CD4-positive, alpha-beta memory T cell (primary cell): ENCODE measurements at regions not wholly inside any gene's neighbourhood (a gene's known extent, or its start where the extent isn't known, plus 50 kb on each side); places are given as distances from the start of the nearest gene placed in this dataset.

Source experiments
- CTCF ChIA-PET: fragments of 350-600 bp; sonication (Branson Sonifier 250); formaldehyde crosslinking; loops from one replicate; lab custom pipeline; 2021; ENCODE audit warnings: inconsistent platforms; ENCODE audit not compliant: partially characterized antibody; lab: Charles Lee
- POLR2A ChIA-PET: fragments of 350-600 bp; sonication (Branson Sonifier 250); formaldehyde crosslinking; loops from one replicate; lab custom pipeline; 2021; ENCODE audit not compliant: partially characterized antibody; lab: Charles Lee
- DNase-seq, 5 donors: peaks; one replicate each; pipeline versions ENCODE4 v3.0.0 to v3.0.0-alpha.2; 2020 to 2022; ENCODE audit warnings: mixed read lengths in 1 of 5
- H3K27ac ChIP-seq: one replicate; pipeline ENCODE4 v1.7.0; 2013; ENCODE audit warnings: low read depth, low read length
- H3K27me3 ChIP-seq: 2 replicates; pipeline ENCODE4 v1.7.0; 2013; ENCODE audit warnings: mild to moderate bottlenecking, low read length, moderate library complexity; ENCODE audit not compliant: insufficient read depth
- H3K36me3 ChIP-seq: 2 replicates; pipeline ENCODE4 v1.7.0; 2013; ENCODE audit warnings: mild to moderate bottlenecking, low read length, moderate library complexity; ENCODE audit not compliant: insufficient read depth
- H3K4me1 ChIP-seq: 2 replicates; pipeline ENCODE4 v1.7.0; 2013; ENCODE audit warnings: mild to moderate bottlenecking, low read length, moderate library complexity; ENCODE audit not compliant: insufficient read depth
- H3K4me3 ChIP-seq, 2 donors: one replicate each; pipeline ENCODE4 v1.7.0; 2013; ENCODE audit warnings: low read length in 2 of 2, mild to moderate bottlenecking in 1 of 2
- H3K9me3 ChIP-seq, 2 donors: one replicate each; pipeline ENCODE4 v1.7.0; 2013; ENCODE audit warnings: low read length in 2 of 2, control low read depth in 1 of 2; ENCODE audit not compliant: control insufficient read depth in 1 of 2
- H3K27ac Mint-ChIP-seq, 7 donors: one replicate each; pipeline ENCODE4 v1.8.0; 2020 to 2021; ENCODE audit warnings: mixed read lengths in 7 of 7, mild to moderate bottlenecking in 6 of 7, inconsistent platforms in 3 of 7, moderate library complexity in 3 of 7
- H3K27me3 Mint-ChIP-seq, 2 donors: one replicate each; pipeline ENCODE4 v1.8.0; 2020 to 2021; ENCODE audit warnings: mixed read lengths in 2 of 2
- H3K36me3 Mint-ChIP-seq, 2 donors: one replicate each; pipeline ENCODE4 v1.8.0; 2020 to 2021; ENCODE audit warnings: mixed read lengths in 2 of 2, inconsistent platforms in 1 of 2, mild to moderate bottlenecking in 1 of 2
- H3K4me1 Mint-ChIP-seq, 4 donors: one replicate each; pipeline ENCODE4 v1.8.0; 2020 to 2021; ENCODE audit warnings: mixed read lengths in 4 of 4, mild to moderate bottlenecking in 1 of 4
- H3K4me3 Mint-ChIP-seq, 8 donors: one replicate each; pipeline ENCODE4 v1.8.0; 2020 to 2021; ENCODE audit warnings: mixed read lengths in 8 of 8, mild to moderate bottlenecking in 7 of 8, moderate library complexity in 6 of 8, inconsistent platforms in 3 of 8
- H3K9me3 Mint-ChIP-seq, 8 donors: one replicate each; pipeline ENCODE4 v1.8.0; 2020 to 2021; ENCODE audit warnings: mixed read lengths in 8 of 8, mild to moderate bottlenecking in 5 of 8, inconsistent platforms in 3 of 8, moderate library complexity in 1 of 8
- intact Hi-C: fragments of 100-400 bp; cut with micrococcal nuclease; formaldehyde crosslinking; loops from one replicate; pipeline ENCODE4 v1.15.1; 2023

DNA sequence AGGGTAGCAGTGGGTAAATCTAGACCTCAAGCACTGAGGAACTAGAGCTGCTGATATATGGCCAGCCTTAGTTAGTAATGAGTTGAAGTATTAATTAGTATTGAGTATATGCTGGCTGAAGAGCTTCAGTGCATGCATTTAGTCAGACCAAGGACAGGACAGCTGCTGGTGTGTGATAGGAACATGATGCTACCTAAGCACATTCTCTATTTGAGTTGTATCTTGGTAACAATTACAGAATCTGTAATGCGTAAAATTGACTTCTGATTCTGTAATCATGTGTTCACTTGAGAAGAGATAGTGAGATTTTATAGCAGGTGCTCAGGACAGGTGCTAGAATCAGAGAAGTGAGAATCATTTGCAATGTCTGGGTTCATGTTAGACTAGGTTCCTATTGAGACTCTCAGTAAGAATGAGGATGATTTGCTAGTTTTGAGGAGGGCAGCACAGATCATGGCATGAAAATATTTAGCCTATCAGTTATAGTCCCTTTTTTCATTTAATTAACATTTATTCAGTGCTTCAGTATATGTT, 369.4 kb upstream of the HS3ST5 start:
- Histone ChIP-seq H3K4me3 (no peak overlapping the region), H3K27me3 (no peaks in the 10 kb centered on the region), H3K9me3 (no peaks in the 10 kb centered on the region), H3K4me1 (no peaks in the 10 kb centered on the region), H3K27ac (no peak overlapping the region), H3K36me3 (no peaks in the 10 kb centered on the region)
- intact Hi-C loops = no loop called here
- Mint-ChIP-seq H3K4me3 (no peak overlapping the region), H3K9me3 (peaks cover 0 to 4% (median 2%) of the 10 kb centered on the region in 8 donors), H3K4me1 (no peaks in the 10 kb centered on the region), H3K27me3 (no peaks in the 10 kb centered on the region), H3K27ac (no peak overlapping the region), H3K36me3 (no peaks in the 10 kb centered on the region)
- ChIA-PET POLR2A (no interaction called here), CTCF (no interaction called here)
- DNase-seq = no peak

GRCh38 chr6:114707081-114707620, 364.3 kb upstream of the HS3ST5 start:
- no peaks in the 10 kb centered on the region for H3K27me3 Mint-ChIP-seq
- Histone ChIP-seq H3K4me3 (no peak overlapping the region), H3K36me3 (no peaks in the 10 kb centered on the region), H3K27ac (no peak overlapping the region), H3K9me3 (no peaks in the 10 kb centered on the region), H3K4me1 (no peaks in the 10 kb centered on the region), H3K27me3 (no peaks in the 10 kb centered on the region)
- H3K4me1 Mint-ChIP-seq = no peaks in the 10 kb centered on the region
- no peaks in the 10 kb centered on the region for H3K36me3 Mint-ChIP-seq
- intact Hi-C loops = no loop called here
- POLR2A ChIA-PET = no interaction called here
- no peak for DNase-seq
- CTCF ChIA-PET = no interaction called here
- H3K4me3 Mint-ChIP-seq = no peak overlapping the region
- no peak overlapping the region for H3K27ac Mint-ChIP-seq
- H3K9me3 Mint-ChIP-seq = peaks cover 0 to 3% (median 0%) of the 10 kb centered on the region in 8 donors

DNA sequence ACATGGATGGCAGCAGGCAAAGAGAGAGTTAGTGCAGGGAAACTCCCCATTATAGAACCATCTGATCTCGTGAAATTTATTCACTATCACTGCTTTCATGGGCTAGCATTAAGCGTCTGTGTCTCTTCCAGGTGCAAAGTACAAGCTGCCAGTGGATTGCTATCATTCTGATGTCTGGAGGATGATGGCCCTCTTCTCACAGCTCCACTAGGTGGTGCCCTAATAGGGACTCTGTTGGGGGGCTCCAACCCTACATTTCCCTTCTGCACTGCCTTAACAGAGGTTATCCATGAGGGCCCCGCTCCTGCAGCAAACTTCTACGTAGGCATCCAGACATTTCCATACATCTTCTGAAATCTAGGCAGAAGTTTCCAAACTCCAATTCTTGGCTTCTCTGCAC, 347.8 kb upstream of the HS3ST5 start:
- Histone ChIP-seq H3K27ac (no peak overlapping the region), H3K4me3 (no peak overlapping the region), H3K36me3 (no peaks in the 10 kb centered on the region), H3K4me1 (no peaks in the 10 kb centered on the region), H3K9me3 (no peaks in the 10 kb centered on the region), H3K27me3 (no peaks in the 10 kb centered on the region)
- Mint-ChIP-seq H3K4me3 (no peak overlapping the region), H3K36me3 (no peaks in the 10 kb centered on the region), H3K27me3 (no peaks in the 10 kb centered on the region), H3K4me1 (no peaks in the 10 kb centered on the region), H3K9me3 (peaks cover 0 to 5% (median 3%) of the 10 kb centered on the region in 8 donors), H3K27ac (no peak overlapping the region)
- DNase-seq = no peak
- ChIA-PET CTCF (no interaction called here), POLR2A (no interaction called here)
- intact Hi-C loops = no loop called here

GRCh38 chr6:114659513-114659912, 316.7 kb upstream of the HS3ST5 start:
- ChIA-PET POLR2A (no interaction called here), CTCF (no interaction called here)
- no peaks in the 10 kb centered on the region for H3K36me3 ChIP-seq
- intact Hi-C loops = no loop called here
- H3K27ac ChIP-seq = no peak overlapping the region
- H3K4me3 Mint-ChIP-seq = no peak overlapping the region
- DNase-seq = no peak
- no peaks in the 10 kb centered on the region for H3K27me3 Mint-ChIP-seq
- no peaks in the 10 kb centered on the region for H3K27me3 ChIP-seq
- H3K9me3 Mint-ChIP-seq = peaks cover 0 to 32% (median 16%) of the 10 kb centered on the region in 8 donors
- no peaks in the 10 kb centered on the region for H3K4me1 ChIP-seq
- no peaks in the 10 kb centered on the region for H3K4me1 Mint-ChIP-seq
- no peak overlapping the region for H3K4me3 ChIP-seq
- peaks cover 0 to 4% of the 10 kb centered on the region in 2 donors for H3K9me3 ChIP-seq
- no peak overlapping the region for H3K27ac Mint-ChIP-seq
- H3K36me3 Mint-ChIP-seq = no peaks in the 10 kb centered on the region

- Histone ChIP-seq H3K27ac (no peak overlapping the region), H3K9me3 (no peaks in the 10 kb centered on the region), H3K4me3 (no peak overlapping the region), H3K36me3 (no peaks in the 10 kb centered on the region), H3K27me3 (no peaks in the 10 kb centered on the region), H3K4me1 (no peaks in the 10 kb centered on the region)
- H3K27ac Mint-ChIP-seq = no peak overlapping the region
- no peak for DNase-seq
- H3K36me3 Mint-ChIP-seq = no peaks in the 10 kb centered on the region
- H3K4me3 Mint-ChIP-seq = no peak overlapping the region
- no peaks in the 10 kb centered on the region for H3K27me3 Mint-ChIP-seq
- ChIA-PET CTCF (no interaction called here), POLR2A (no interaction called here)
- intact Hi-C loops = no loop called here
- peaks cover 0 to 9% (median under 1%) of the 10 kb centered on the region in 8 donors for H3K9me3 Mint-ChIP-seq
- H3K4me1 Mint-ChIP-seq = no peaks in the 10 kb centered on the region
Observed at GRCh38 chr6:114651611-114652010, 308.8 kb upstream of the HS3ST5 start.

GRCh38 chr6:114650891-114651290, 308.1 kb upstream of the HS3ST5 start:
- Histone ChIP-seq H3K36me3 (no peaks in the 10 kb centered on the region), H3K9me3 (no peaks in the 10 kb centered on the region), H3K4me1 (no peaks in the 10 kb centered on the region), H3K27me3 (no peaks in the 10 kb centered on the region), H3K27ac (no peak overlapping the region), H3K4me3 (no peak overlapping the region)
- no peaks in the 10 kb centered on the region for H3K4me1 Mint-ChIP-seq
- POLR2A ChIA-PET = no interaction called here
- no peak overlapping the region for H3K27ac Mint-ChIP-seq
- CTCF ChIA-PET = no interaction called here
- intact Hi-C loops = no loop called here
- no peaks in the 10 kb centered on the region for H3K27me3 Mint-ChIP-seq
- peaks cover 0 to 12% (median under 1%) of the 10 kb centered on the region in 8 donors for H3K9me3 Mint-ChIP-seq
- no peak for DNase-seq
- H3K36me3 Mint-ChIP-seq = no peaks in the 10 kb centered on the region
- no peak overlapping the region for H3K4me3 Mint-ChIP-seq

GRCh38 chr6:114649298-114649697, 306.5 kb upstream of the HS3ST5 start:
- H3K27me3 ChIP-seq = no peaks in the 10 kb centered on the region
- no peak overlapping the region for H3K4me3 ChIP-seq
- intact Hi-C loops = no loop called here
- no peak for DNase-seq
- no peak overlapping the region for H3K27ac ChIP-seq
- POLR2A ChIA-PET = no interaction called here
- Mint-ChIP-seq H3K9me3 (peaks cover 0 to 12% (median 3%) of the 10 kb centered on the region in 8 donors), H3K36me3 (no peaks in the 10 kb centered on the region), H3K4me1 (no peaks in the 10 kb centered on the region), H3K4me3 (no peak overlapping the region), H3K27ac (no peak overlapping the region), H3K27me3 (no peaks in the 10 kb centered on the region)
- no peaks in the 10 kb centered on the region for H3K36me3 ChIP-seq
- CTCF ChIA-PET = no interaction called here
- H3K4me1 ChIP-seq = no peaks in the 10 kb centered on the region
- no peaks in the 10 kb centered on the region for H3K9me3 ChIP-seq
